Glomerular visceral epithelial cell (primary cell): ENCODE measurements at regions not wholly inside any gene's neighbourhood (a gene's known extent, or its start where the extent isn't known, plus 50 kb on each side); places are given as distances from the start of the nearest gene placed in this dataset.

Experiments used
- DNase-seq: peaks from one replicate; pipeline ENCODE4 v3.0.0-alpha.2; 2016; ENCODE audit errors: extremely low spot score

- DNase-seq: no peak
Measured at GRCh38 chr2:136243638-136244535, 125.9 kb upstream of the CXCR4 start.

GRCh38 chr2:136242687-136243277, 124.8 kb upstream of the CXCR4 start:
- DNase-seq: no peak

GRCh38 chr2:136242100-136242499, 124.2 kb upstream of the CXCR4 start:
- no peak for DNase-seq

GRCh38 chr2:136239079-136239685, 121.2 kb upstream of the CXCR4 start:
- DNase-seq: no peak

GRCh38 chr2:136238286-136239078, 120.5 kb upstream of the CXCR4 start:
- DNase-seq: no peak

GRCh38 chr2:136236019-136236418, 118.1 kb upstream of the CXCR4 start:
- peak; percentile 53 for DNase-seq

- no peak for DNase-seq
Measured at GRCh38 chr2:136235546-136235945, 117.6 kb upstream of the CXCR4 start.

GRCh38 chr2:136234261-136234660, 116.3 kb upstream of the CXCR4 start:
- no peak for DNase-seq

- DNase-seq: no peak
Measured at GRCh38 chr2:136233298-136233697, 115.3 kb upstream of the CXCR4 start.

- DNase-seq: no peak
Measured at GRCh38 chr2:136232456-136233172, 114.7 kb upstream of the CXCR4 start.

- DNase-seq: no peak
Measured at GRCh38 chr2:136230464-136230863, 112.5 kb upstream of the CXCR4 start.

GRCh38 chr2:136226903-136227302, 109.0 kb upstream of the CXCR4 start:
- DNase-seq: no peak

- no peak for DNase-seq
Measured at GRCh38 chr2:136225950-136226835, 108.2 kb upstream of the CXCR4 start.

- no peak for DNase-seq
Measured at GRCh38 chr2:136223274-136223673, 105.3 kb upstream of the CXCR4 start.

- no peak for DNase-seq
Measured at GRCh38 chr2:136222862-136223261, 104.9 kb upstream of the CXCR4 start.

- DNase-seq: no peak
Measured at GRCh38 chr2:136221026-136221425, 103.1 kb upstream of the CXCR4 start.

- no peak for DNase-seq
Measured at GRCh38 chr2:136219963-136220362, 102.0 kb upstream of the CXCR4 start.

GRCh38 chr2:136219341-136219740, 101.4 kb upstream of the CXCR4 start:
- DNase-seq: no peak

GRCh38 chr2:136217996-136218395, 100.0 kb upstream of the CXCR4 start:
- DNase-seq: no peak

- DNase-seq: no peak
Measured at GRCh38 chr2:136215908-136216472, 98.0 kb upstream of the CXCR4 start.
